ENCODE measurements at regions not wholly inside any gene's neighbourhood (a gene's known extent, or its start where the extent isn't known, plus 50 kb on each side); places are given as distances from the start of the nearest gene placed in this dataset.
A peak's percentile ranks its signal among the peaks of the same experiment; 100 is the strongest.
"Not testable (repeated sequence)": the region's sequence is repeated elsewhere in the genome, so short reads cannot be mapped to it uniquely, and the experiment has no call there.

GRCh38 chr11:13135385-13136271, 126.5 kb downstream of the RASSF10 start:
- DNase-seq (ENCODE audit: low read depth) = peak; percentile 69

GRCh38 chr11:13136272-13136596, 127.1 kb downstream of the RASSF10 start:
- DNase-seq (ENCODE audit: low read depth) = no peak

GRCh38 chr11:13137844-13138301, 128.8 kb downstream of the RASSF10 start:
- DNase-seq (ENCODE audit: low read depth) = no peak

- DNase-seq (ENCODE audit: low read depth) = not testable (repeated sequence)
Observed at GRCh38 chr11:13139085-13139484, 130.0 kb downstream of the RASSF10 start.

GRCh38 chr11:13140028-13140870, 131.1 kb downstream of the RASSF10 start:
- no peak for DNase-seq (ENCODE audit: low read depth)

GRCh38 chr11:13140873-13141655, 131.9 kb downstream of the RASSF10 start:
- no peak for DNase-seq (ENCODE audit: low read depth)

- no peak for DNase-seq (ENCODE audit: low read depth)
Observed at GRCh38 chr11:13141731-13142709, 132.9 kb downstream of the RASSF10 start.

- DNase-seq (ENCODE audit: low read depth) = no peak
Observed at GRCh38 chr11:13143486-13144297, 133.9 kb upstream of the BMAL1 start.

GRCh38 chr11:13145461-13145860, 132.1 kb upstream of the BMAL1 start:
- no peak for DNase-seq (ENCODE audit: low read depth)

- DNase-seq (ENCODE audit: low read depth) = no peak
Observed at GRCh38 chr11:13149991-13150390, 127.6 kb upstream of the BMAL1 start.

- DNase-seq (ENCODE audit: low read depth) = no peak
Observed at GRCh38 chr11:13150487-13150886, 127.1 kb upstream of the BMAL1 start.

- DNase-seq (ENCODE audit: low read depth) = no peak
Observed at GRCh38 chr11:13152264-13152663, 125.3 kb upstream of the BMAL1 start.

GRCh38 chr11:13152736-13153541, 124.7 kb upstream of the BMAL1 start:
- no peak for DNase-seq (ENCODE audit: low read depth)

GRCh38 chr11:13154374-13154773, 123.2 kb upstream of the BMAL1 start:
- DNase-seq (ENCODE audit: low read depth) = not testable (repeated sequence)

- DNase-seq (ENCODE audit: low read depth) = no peak
Observed at GRCh38 chr11:13160346-13160745, 117.2 kb upstream of the BMAL1 start.

- DNase-seq (ENCODE audit: low read depth) = no peak
Observed at GRCh38 chr11:13160806-13161205, 116.8 kb upstream of the BMAL1 start.

GRCh38 chr11:13163158-13163557, 114.4 kb upstream of the BMAL1 start:
- no peak for DNase-seq (ENCODE audit: low read depth)

- no peak for DNase-seq (ENCODE audit: low read depth)
Observed at GRCh38 chr11:13166036-13166435, 111.6 kb upstream of the BMAL1 start.

GRCh38 chr11:13168271-13168670, 109.3 kb upstream of the BMAL1 start:
- no peak for DNase-seq (ENCODE audit: low read depth)

Data from GM04503 (cell line).